GM20000 (cell line): ENCODE measurements at regions not wholly inside any gene's neighbourhood (a gene's known extent, or its start where the extent isn't known, plus 50 kb on each side); places are given as distances from the start of the nearest gene placed in this dataset.

Experiments used
- DNase-seq: peaks from one replicate; pipeline ENCODE4 v3.0.0; 2012; ENCODE audit warnings: low spot score
- TF ChIP-seq, protein P1 (sequence below): IDR thresholded peaks from 2 replicates; pipeline ENCODE4 v1.5.1; 2012; ENCODE audit warnings: mild to moderate bottlenecking, control low read depth; ENCODE audit errors: extremely low read depth, missing control alignments

DNA sequence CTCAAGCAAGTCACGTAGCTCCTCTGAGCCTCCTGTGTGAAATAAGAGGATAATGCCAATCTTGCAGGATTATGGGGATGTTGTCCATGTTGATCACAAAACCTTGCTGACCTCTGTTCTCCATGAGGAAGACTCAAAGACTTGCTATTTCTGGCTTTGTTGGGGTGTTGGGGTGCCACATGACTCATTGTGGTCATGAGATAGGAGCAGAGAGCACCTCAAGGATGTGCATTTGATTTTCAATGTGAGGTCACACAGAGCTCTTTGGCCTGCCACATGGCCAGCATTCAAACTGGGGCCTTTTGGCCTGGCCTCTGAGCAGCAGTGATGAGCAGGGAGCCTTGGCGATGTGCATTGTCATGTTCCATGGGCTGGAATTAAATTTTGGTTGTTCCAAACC, 380.3 kb downstream of the GADD45G start:
- no peak for DNase-seq
- TF ChIP-seq, protein P1, sequence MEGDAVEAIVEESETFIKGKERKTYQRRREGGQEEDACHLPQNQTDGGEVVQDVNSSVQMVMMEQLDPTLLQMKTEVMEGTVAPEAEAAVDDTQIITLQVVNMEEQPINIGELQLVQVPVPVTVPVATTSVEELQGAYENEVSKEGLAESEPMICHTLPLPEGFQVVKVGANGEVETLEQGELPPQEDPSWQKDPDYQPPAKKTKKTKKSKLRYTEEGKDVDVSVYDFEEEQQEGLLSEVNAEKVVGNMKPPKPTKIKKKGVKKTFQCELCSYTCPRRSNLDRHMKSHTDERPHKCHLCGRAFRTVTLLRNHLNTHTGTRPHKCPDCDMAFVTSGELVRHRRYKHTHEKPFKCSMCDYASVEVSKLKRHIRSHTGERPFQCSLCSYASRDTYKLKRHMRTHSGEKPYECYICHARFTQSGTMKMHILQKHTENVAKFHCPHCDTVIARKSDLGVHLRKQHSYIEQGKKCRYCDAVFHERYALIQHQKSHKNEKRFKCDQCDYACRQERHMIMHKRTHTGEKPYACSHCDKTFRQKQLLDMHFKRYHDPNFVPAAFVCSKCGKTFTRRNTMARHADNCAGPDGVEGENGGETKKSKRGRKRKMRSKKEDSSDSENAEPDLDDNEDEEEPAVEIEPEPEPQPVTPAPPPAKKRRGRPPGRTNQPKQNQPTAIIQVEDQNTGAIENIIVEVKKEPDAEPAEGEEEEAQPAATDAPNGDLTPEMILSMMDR, result no peak

DNA sequence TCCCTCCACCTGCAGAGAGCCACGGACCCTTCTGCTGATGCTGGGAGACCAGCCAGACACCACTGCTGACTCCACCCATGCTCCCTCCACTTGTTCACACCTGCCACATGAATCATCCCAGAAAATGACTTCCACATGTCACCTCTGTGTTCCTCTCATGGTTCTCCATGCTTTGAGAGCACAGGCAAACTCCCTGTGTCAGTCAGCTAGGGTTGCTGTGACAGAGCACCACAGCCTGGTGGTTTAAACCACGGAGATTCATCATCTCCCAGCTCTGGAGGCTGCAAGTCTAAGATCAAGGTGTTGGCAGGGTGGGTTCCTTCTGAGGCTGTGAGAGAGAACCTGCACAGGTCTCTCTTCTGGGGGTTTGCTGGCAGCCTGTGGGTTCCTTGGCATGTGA, 381.4 kb downstream of the GADD45G start:
- no peak for DNase-seq
- TF ChIP-seq, protein P1, result no peak

DNA sequence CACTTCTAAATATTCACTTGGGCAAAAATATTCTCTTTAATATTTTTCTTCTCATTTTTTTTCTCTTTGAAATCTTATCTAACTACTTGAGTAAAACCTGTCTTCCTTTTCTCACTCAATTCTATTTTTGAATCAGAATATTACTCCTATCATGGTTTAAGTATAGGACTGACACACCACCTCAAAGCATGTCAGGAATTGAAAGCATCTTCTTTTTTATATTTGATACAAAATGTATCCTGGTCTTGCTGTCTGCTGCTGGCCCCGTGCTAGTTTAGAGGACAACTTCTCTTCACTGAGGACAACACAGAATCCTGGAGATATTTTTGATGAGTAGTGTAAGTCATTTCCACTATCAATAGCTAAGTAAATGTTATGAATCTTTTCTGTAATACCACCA, 383.6 kb downstream of the GADD45G start:
- no peak for DNase-seq
- TF ChIP-seq, protein P1, result no peak

DNA sequence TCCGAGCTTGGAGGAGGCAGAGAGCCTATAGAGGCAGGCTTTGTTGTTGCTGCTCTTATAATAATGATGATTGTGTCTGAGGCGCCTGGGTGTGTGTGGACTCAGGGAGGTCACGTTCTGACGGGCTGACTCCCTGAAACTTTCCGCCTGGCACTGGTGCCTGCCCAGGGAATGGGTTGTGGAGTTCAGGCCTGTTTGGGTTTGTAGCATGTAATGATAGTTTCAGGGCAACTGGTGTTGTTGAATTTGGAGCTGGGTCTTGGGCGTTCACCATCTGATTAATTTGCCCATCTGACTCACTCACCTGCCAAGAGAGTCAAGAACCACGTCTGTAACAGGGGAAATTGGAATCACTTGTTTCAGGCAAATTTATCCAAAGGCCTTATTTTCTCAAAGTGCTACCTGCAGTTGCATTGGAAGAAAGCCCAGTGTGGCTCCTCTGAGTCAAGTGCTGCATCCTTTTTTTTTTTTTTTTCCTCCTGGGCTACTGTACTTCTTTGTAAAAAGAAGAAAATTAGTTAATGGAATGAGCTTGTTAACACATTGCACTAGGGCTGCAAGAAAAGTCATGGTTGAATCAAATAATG, 386.5 kb downstream of the GADD45G start:
- TF ChIP-seq, protein P1, result no peak
- no peak for DNase-seq

DNA sequence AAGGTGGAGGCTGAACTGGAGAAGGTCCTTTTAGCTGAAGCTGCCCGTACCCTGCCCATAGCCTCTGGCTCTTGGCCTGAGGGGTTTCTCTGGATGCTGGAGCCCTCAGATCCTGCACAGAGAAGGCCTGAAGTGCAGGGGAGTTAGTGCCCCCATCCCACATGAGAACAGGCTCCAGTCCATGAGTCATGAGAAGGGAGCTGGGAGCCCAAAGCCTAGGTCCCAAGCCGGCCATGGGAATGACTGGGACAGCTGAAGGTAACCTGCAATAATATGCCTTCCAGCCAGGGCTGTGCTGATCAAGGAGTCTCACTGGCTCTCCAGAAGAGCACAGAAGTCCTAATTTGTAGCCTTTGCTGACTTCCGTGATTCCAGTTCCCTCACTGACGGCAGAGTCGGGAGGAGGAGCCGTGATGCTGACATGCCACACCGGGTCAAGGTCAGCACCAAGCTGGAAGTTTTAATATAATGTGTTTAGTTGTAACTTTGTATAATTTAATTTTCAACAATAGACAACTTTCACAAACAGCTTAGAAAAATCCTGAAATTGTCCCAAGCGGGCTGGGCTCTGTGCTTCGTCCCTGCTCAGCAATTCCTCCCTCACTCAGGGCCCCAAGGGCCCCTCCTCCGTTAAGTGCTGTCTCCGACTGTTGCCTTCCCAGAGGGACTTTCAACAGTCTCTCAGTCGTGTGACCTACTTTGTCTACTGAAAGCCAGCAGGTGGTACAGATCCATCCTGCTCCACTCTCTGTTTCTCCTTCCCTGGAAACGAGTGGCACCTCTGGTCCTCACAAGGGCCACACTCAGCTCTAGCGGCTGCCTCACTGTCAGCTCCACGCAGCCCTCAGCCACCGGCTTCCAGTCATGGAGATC, 387.8 kb downstream of the GADD45G start:
- TF ChIP-seq, protein P1, result no peak
- no peak for DNase-seq

DNA sequence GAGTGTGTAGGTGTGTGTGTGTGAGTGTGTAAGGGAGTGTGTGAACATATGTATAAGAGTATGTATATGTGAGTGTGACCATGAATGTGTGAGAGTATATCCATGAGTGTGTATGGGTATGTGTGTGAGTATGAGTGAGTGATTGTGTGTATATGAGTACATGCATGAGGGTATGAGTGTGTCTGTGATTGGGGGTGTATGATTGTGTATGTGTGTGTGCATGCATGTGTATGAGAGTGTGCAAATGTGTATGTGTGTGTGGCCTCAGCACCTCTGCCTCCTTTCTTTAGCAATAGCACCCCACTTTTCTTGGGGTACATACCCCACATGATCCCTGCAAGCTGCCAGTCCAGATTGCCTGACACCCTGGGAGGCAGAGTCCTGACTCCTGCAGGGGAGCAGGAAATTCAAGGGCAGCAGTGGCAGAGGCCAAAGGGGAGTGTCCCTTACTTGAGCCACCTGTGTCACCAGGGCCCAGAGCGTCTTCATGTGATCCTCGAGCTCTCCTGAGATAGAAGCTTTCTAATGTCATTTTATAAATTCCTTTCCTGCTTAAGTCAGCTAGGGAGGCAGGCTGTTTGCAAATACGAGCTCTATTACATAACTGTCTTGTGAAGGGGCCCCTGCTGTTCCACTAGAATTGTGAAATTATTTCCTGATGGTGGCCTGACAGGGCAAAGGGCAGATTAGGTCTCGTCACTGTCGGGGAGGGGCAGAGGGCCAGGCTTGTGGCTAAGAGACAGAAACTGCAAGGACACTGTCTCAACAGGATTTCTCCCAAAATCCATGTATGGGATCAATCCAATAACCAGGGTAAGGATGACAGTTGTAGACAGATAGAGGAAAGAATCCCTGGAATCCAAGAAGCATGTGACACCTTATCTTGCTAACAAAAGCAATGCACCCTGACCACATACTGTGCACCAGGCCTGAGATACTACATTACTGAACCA, 389.1 kb downstream of the GADD45G start:
- TF ChIP-seq, protein P1, result no peak
- DNase-seq, result no peak
